HEK293 (cell line): ENCODE measurements at regions not wholly inside any gene's neighbourhood (a gene's known extent, or its start where the extent isn't known, plus 50 kb on each side); places are given as distances from the start of the nearest gene placed in this dataset.

ENCODE experiments used
- CTCF ChIA-PET: fragments of 350-600 bp; formaldehyde crosslinking; extraction: SDS; loops from one replicate; lab custom pipeline; 2021; ENCODE audit warnings: antibody characterized with exemption; lab: Yijun Ruan, JAX
- POLR2A ChIA-PET: fragments of 300-600 bp; formaldehyde crosslinking; extraction: SDS; loops from one replicate; lab custom pipeline; 2020; ENCODE audit warnings: antibody characterized with exemption, inconsistent platforms; lab: Yijun Ruan, JAX
- H3K27ac ChIP-seq: fragments of 200-500 bp; sonication (Bioruptor generic); 2 replicates; pipeline ENCODE4 v1.5.1; 2014; ENCODE audit warnings: low read depth, low read length, control low read depth, inconsistent platforms; ENCODE audit errors: extremely low read depth
- H3K36me3 ChIP-seq, 2 experiments: fragments of 200-500 bp in 1 of 2; sonication (Bioruptor generic) in 1 of 2; 1 replicate in 1 of 2; 2 replicates in 1 of 2; pipeline ENCODE4 v1.5.1; 2014 to 2017; ENCODE audit warnings: inconsistent platforms in 2 of 2, low read length in 2 of 2; ENCODE audit not compliant: control insufficient read depth in 2 of 2, insufficient read depth in 1 of 2
- H3K4me1 ChIP-seq: fragments of 200-500 bp; sonication (Bioruptor generic); 2 replicates; pipeline ENCODE4 v1.5.1; 2014; ENCODE audit warnings: mild to moderate bottlenecking, low read length, inconsistent platforms; ENCODE audit not compliant: control insufficient read depth, insufficient read depth
- H3K4me3 ChIP-seq: 2 replicates; pipeline ENCODE4 v1.5.1; 2011; ENCODE audit warnings: low read depth, mild to moderate bottlenecking, control low read depth, low read length, moderate library complexity
- H3K9me3 ChIP-seq: fragments of 200-500 bp; sonication (Bioruptor generic); 2 replicates; pipeline ENCODE4 v1.5.1; 2014; ENCODE audit warnings: low read depth, low read length, inconsistent platforms; ENCODE audit not compliant: control insufficient read depth, insufficient read depth
- GLI2 ChIP-seq: fragments of 450-650 bp; formaldehyde crosslinking; IDR thresholded peaks from 2 replicates; pipeline ENCODE4; 2017; ENCODE audit warnings: missing biosample characterization, missing genetic modification characterization, low read depth, borderline replicate concordance
- IKZF3 ChIP-seq: fragments of 450-650 bp; IDR thresholded peaks from 2 replicates; pipeline ENCODE4 v1.5.0; 2018; ENCODE audit warnings: missing biosample characterization, mild to moderate bottlenecking, missing genetic modification characterization, moderate library complexity
- KLF16 ChIP-seq: fragments of 450-650 bp; formaldehyde crosslinking; IDR thresholded peaks from 2 replicates; pipeline ENCODE4 v1.5.1; 2017; ENCODE audit warnings: missing biosample characterization, missing genetic modification characterization
- SP2 ChIP-seq: fragments of 450-650 bp; formaldehyde crosslinking; IDR thresholded peaks from 2 replicates; pipeline ENCODE4 v1.5.1; 2016; ENCODE audit warnings: missing biosample characterization, missing genetic modification characterization
- YY1 ChIP-seq: fragments of 450-650 bp; formaldehyde crosslinking; IDR thresholded peaks from 2 replicates; pipeline ENCODE4 v1.5.1; 2018; ENCODE audit warnings: missing biosample characterization, missing genetic modification characterization
- YY2 ChIP-seq: fragments of 450-650 bp; formaldehyde crosslinking; IDR thresholded peaks from 2 replicates; pipeline ENCODE4 v1.5.1; 2016; ENCODE audit warnings: missing biosample characterization, missing genetic modification characterization
- ZNF302 ChIP-seq: fragments of 450-650 bp; formaldehyde crosslinking; IDR thresholded peaks from 2 replicates; pipeline ENCODE4 v1.5.1; 2016; ENCODE audit warnings: missing biosample characterization, missing genetic modification characterization, low read depth
- ZNF354C ChIP-seq: fragments of 450-650 bp; formaldehyde crosslinking; IDR thresholded peaks from 2 replicates; pipeline ENCODE4 v1.5.1; 2016; ENCODE audit warnings: missing biosample characterization, missing genetic modification characterization, low read depth, borderline replicate concordance
- ZNF394 ChIP-seq: fragments of 450-650 bp; formaldehyde crosslinking; IDR thresholded peaks from 2 replicates; pipeline ENCODE4 v1.5.1; 2016; ENCODE audit warnings: missing biosample characterization, missing genetic modification characterization, mild to moderate bottlenecking, moderate library complexity, borderline replicate concordance
- ZNF549 ChIP-seq: fragments of 450-650 bp; IDR thresholded peaks from 2 replicates; pipeline ENCODE4 v1.5.1; 2018; ENCODE audit warnings: missing biosample characterization, missing genetic modification characterization, mild to moderate bottlenecking, inconsistent platforms, moderate library complexity
- ZNF747 ChIP-seq: fragments of 450-650 bp; formaldehyde crosslinking; IDR thresholded peaks from 2 replicates; pipeline ENCODE4 v1.5.1; 2016; ENCODE audit warnings: missing biosample characterization, missing genetic modification characterization
- TF ChIP-seq, protein P1 (sequence below): fragments of 450-650 bp; formaldehyde crosslinking; IDR thresholded peaks from 2 replicates; pipeline ENCODE4 v1.5.1; 2016; ENCODE audit warnings: missing biosample characterization, missing genetic modification characterization
- TF ChIP-seq, protein P2 (sequence below): fragments of 450-650 bp; formaldehyde crosslinking; IDR thresholded peaks from 2 replicates; pipeline ENCODE4 v1.5.1; 2016; ENCODE audit warnings: missing biosample characterization, missing genetic modification characterization
- TF ChIP-seq, protein P3 (sequence below): fragments of 450-650 bp; formaldehyde crosslinking; IDR thresholded peaks from 2 replicates; pipeline ENCODE4 v1.5.1; 2016; ENCODE audit warnings: missing biosample characterization, missing genetic modification characterization, borderline replicate concordance
- TF ChIP-seq, protein P4 (sequence below): fragments of 450-650 bp; formaldehyde crosslinking; IDR thresholded peaks from 2 replicates; pipeline ENCODE4 v1.5.1; 2017; ENCODE audit warnings: missing biosample characterization, missing genetic modification characterization
- TF ChIP-seq, protein P5 (sequence below): fragments of 450-650 bp; formaldehyde crosslinking; IDR thresholded peaks from 2 replicates; pipeline ENCODE4 v1.5.1; 2017; ENCODE audit warnings: missing biosample characterization, missing genetic modification characterization
- TF ChIP-seq, protein P6 (sequence below): fragments of 450-650 bp; formaldehyde crosslinking; IDR thresholded peaks from 2 replicates; pipeline ENCODE4; 2016; ENCODE audit warnings: missing biosample characterization, missing genetic modification characterization
- TF ChIP-seq, protein P7 (sequence below): fragments of 450-650 bp; formaldehyde crosslinking; IDR thresholded peaks from 2 replicates; pipeline ENCODE4 v1.5.1; 2016; ENCODE audit warnings: missing biosample characterization, missing genetic modification characterization
- TF ChIP-seq, protein P8 (sequence below): fragments of 450-650 bp; formaldehyde crosslinking; IDR thresholded peaks from 2 replicates; pipeline ENCODE4 v1.5.1; 2016; ENCODE audit warnings: missing biosample characterization, missing genetic modification characterization

DNA sequence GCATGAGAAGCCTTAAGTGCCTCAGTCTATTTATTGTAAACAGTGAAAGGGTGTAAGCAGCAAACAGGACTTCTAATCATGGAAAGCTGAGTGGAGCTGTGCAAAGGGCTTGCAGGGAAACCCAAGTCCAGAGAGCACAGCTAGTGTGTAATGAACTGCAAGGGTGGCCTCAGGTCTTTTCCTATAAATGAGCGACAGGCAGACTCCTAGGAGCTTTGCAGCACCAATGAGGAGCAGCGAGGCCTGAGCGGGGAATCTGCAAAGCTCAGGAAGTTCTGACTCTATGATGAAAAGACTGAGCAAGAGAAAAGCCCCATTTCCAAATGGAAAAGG lies 250.1 kb upstream of the MAP3K1 start:
- ChIA-PET CTCF (interaction anchor here (0.6 kb wide), 1 partner anchor 45 kb away, joined by 5 read pairs; no protein-coding TSS in a partner anchor), POLR2A (no interaction called here)
- Histone ChIP-seq H3K27ac (no peak overlapping the region), H3K36me3 (no peaks in the 10 kb centered on the region), H3K4me1 (no peaks in the 10 kb centered on the region), H3K4me3 (no peak overlapping the region), H3K9me3 (no peaks in the 10 kb centered on the region)
- TF ChIP-seq YY2 (tag by site-specific recombination) (no peak), SP2 (tag by site-specific recombination) (no peak), ZNF354C (tag by site-specific recombination) (no peak), ZNF302 (no peak)
- TF ChIP-seq, protein P1, sequence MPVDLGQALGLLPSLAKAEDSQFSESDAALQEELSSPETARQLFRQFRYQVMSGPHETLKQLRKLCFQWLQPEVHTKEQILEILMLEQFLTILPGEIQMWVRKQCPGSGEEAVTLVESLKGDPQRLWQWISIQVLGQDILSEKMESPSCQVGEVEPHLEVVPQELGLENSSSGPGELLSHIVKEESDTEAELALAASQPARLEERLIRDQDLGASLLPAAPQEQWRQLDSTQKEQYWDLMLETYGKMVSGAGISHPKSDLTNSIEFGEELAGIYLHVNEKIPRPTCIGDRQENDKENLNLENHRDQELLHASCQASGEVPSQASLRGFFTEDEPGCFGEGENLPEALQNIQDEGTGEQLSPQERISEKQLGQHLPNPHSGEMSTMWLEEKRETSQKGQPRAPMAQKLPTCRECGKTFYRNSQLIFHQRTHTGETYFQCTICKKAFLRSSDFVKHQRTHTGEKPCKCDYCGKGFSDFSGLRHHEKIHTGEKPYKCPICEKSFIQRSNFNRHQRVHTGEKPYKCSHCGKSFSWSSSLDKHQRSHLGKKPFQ, result no peak
- TF ChIP-seq, protein P2, sequence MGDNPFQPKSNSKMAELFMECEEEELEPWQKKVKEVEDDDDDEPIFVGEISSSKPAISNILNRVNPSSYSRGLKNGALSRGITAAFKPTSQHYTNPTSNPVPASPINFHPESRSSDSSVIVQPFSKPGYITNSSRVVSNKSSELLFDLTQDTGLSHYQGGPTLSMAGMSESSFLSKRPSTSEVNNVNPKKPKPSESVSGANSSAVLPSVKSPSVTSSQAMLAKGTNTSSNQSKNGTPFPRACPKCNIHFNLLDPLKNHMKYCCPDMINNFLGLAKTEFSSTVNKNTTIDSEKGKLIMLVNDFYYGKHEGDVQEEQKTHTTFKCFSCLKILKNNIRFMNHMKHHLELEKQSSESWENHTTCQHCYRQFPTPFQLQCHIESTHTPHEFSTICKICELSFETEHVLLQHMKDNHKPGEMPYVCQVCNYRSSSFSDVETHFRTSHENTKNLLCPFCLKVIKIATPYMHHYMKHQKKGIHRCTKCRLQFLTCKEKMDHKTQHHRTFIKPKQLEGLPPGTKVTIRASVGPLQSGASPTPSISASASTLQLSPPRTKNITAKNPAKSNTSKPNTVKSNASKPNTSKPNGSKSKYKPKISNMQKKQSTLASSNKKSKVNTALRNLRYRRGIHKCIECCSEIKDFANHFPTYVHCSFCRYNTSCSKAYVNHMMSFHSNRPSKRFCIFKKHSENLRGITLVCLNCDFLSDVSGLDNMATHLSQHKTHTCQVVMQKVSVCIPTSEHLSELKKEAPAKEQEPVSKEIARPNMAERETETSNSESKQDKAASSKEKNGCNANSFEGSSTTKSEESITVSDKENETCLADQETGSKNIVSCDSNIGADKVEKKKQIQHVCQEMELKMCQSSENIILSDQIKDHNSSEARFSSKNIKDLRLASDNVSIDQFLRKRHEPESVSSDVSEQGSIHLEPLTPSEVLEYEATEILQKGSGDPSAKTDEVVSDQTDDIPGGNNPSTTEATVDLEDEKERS (tag by site-specific recombination), result no peak
- TF ChIP-seq, protein P3, sequence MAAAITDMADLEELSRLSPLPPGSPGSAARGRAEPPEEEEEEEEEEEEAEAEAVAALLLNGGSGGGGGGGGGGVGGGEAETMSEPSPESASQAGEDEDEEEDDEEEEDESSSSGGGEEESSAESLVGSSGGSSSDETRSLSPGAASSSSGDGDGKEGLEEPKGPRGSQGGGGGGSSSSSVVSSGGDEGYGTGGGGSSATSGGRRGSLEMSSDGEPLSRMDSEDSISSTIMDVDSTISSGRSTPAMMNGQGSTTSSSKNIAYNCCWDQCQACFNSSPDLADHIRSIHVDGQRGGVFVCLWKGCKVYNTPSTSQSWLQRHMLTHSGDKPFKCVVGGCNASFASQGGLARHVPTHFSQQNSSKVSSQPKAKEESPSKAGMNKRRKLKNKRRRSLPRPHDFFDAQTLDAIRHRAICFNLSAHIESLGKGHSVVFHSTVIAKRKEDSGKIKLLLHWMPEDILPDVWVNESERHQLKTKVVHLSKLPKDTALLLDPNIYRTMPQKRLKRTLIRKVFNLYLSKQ (tag by site-specific recombination), result no peak
- TF ChIP-seq, protein P4, sequence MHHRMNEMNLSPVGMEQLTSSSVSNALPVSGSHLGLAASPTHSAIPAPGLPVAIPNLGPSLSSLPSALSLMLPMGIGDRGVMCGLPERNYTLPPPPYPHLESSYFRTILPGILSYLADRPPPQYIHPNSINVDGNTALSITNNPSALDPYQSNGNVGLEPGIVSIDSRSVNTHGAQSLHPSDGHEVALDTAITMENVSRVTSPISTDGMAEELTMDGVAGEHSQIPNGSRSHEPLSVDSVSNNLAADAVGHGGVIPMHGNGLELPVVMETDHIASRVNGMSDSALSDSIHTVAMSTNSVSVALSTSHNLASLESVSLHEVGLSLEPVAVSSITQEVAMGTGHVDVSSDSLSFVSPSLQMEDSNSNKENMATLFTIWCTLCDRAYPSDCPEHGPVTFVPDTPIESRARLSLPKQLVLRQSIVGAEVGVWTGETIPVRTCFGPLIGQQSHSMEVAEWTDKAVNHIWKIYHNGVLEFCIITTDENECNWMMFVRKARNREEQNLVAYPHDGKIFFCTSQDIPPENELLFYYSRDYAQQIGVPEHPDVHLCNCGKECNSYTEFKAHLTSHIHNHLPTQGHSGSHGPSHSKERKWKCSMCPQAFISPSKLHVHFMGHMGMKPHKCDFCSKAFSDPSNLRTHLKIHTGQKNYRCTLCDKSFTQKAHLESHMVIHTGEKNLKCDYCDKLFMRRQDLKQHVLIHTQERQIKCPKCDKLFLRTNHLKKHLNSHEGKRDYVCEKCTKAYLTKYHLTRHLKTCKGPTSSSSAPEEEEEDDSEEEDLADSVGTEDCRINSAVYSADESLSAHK, result no peak
- TF ChIP-seq, protein P5, sequence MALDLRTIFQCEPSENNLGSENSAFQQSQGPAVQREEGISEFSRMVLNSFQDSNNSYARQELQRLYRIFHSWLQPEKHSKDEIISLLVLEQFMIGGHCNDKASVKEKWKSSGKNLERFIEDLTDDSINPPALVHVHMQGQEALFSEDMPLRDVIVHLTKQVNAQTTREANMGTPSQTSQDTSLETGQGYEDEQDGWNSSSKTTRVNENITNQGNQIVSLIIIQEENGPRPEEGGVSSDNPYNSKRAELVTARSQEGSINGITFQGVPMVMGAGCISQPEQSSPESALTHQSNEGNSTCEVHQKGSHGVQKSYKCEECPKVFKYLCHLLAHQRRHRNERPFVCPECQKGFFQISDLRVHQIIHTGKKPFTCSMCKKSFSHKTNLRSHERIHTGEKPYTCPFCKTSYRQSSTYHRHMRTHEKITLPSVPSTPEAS (tag by site-specific recombination), result no peak
- TF ChIP-seq, protein P6, sequence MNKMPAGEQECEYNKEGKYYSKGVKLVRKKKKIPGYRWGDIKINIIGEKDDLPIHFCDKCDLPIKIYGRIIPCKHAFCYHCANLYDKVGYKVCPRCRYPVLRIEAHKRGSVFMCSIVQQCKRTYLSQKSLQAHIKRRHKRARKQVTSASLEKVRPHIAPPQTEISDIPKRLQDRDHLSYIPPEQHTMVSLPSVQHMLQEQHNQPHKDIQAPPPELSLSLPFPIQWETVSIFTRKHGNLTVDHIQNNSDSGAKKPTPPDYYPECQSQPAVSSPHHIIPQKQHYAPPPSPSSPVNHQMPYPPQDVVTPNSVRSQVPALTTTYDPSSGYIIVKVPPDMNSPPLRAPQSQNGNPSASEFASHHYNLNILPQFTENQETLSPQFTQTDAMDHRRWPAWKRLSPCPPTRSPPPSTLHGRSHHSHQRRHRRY (tag by site-specific recombination), result no peak

DNA sequence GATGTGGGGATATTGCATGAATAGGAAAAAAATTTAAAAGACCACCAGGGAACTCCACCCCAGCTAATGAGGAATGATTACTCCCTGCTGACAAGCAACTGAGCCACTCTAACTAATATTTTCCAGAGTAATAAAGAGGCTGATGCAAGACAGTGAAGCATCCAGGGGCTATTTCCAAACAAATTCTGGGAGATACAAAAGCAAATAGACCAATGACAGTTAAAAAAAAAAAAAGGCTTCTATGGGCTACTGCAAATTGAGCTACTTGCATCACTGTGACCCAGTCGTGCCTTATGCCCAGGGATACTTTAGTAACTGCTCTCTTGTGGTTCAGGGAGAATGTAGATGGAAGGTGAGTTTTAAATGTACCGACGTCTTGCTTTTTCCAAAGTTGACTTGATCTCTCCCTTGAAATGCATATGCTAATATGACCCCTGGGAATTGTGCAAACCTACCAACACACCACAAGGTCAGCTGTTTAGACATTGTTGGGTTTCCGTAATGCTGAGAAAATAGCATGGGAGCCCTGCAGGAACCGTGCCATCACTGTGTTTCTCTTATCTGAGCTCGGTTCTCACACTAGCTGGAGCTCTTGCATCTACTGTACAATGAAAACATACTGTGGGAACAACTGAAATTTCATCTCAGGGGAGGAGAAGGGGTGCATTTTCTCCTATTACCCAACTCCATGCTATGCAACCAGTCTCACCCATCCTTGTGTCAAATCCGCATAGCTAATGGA lies 250.6 kb upstream of the MAP3K1 start:
- no peak overlapping the region for H3K27ac ChIP-seq
- ChIA-PET POLR2A (interaction anchor here (0.6 kb wide), 1 partner anchor 156 kb away, joined by 5 read pairs; no protein-coding TSS in a partner anchor), CTCF (interaction anchor here (0.6 to 1.1 kb wide), 2 partner anchors 11 to 46 kb away, joined by 3 to 5 read pairs; no protein-coding TSS in a partner anchor)
- no peaks in the 10 kb centered on the region for H3K36me3 ChIP-seq
- no peak overlapping the region for H3K4me3 ChIP-seq
- H3K9me3 ChIP-seq, result no peaks in the 10 kb centered on the region
- no peaks in the 10 kb centered on the region for H3K4me1 ChIP-seq
- TF ChIP-seq, protein P7, sequence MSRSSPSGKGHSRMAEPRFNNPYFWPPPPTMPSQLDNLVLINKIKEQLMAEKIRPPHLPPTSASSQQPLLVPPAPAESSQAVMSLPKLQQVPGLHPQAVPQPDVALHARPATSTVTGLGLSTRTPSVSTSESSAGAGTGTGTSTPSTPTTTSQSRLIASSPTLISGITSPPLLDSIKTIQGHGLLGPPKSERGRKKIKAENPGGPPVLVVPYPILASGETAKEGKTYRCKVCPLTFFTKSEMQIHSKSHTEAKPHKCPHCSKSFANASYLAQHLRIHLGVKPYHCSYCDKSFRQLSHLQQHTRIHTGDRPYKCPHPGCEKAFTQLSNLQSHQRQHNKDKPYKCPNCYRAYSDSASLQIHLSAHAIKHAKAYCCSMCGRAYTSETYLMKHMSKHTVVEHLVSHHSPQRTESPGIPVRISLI (tag by site-specific recombination), result no peak
- no peak for TF ChIP-seq ZNF549 (tag by site-specific recombination)
- TF ChIP-seq ZNF747, result no peak
- no peak for TF ChIP-seq KLF16
- no peak for TF ChIP-seq IKZF3
- TF ChIP-seq ZNF394 (tag by site-specific recombination), result no peak
- TF ChIP-seq, protein P8, sequence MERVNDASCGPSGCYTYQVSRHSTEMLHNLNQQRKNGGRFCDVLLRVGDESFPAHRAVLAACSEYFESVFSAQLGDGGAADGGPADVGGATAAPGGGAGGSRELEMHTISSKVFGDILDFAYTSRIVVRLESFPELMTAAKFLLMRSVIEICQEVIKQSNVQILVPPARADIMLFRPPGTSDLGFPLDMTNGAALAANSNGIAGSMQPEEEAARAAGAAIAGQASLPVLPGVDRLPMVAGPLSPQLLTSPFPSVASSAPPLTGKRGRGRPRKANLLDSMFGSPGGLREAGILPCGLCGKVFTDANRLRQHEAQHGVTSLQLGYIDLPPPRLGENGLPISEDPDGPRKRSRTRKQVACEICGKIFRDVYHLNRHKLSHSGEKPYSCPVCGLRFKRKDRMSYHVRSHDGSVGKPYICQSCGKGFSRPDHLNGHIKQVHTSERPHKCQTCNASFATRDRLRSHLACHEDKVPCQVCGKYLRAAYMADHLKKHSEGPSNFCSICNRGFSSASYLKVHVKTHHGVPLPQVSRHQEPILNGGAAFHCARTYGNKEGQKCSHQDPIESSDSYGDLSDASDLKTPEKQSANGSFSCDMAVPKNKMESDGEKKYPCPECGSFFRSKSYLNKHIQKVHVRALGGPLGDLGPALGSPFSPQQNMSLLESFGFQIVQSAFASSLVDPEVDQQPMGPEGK (tag by site-specific recombination), result no peak
- TF ChIP-seq GLI2, result no peak
- TF ChIP-seq YY1, result no peak
